DND-41 (cell line): ENCODE measurements at regions not wholly inside any gene's neighbourhood (a gene's known extent, or its start where the extent isn't known, plus 50 kb on each side); places are given as distances from the start of the nearest gene placed in this dataset.
A peak's percentile ranks its signal among the peaks of the same experiment; 100 is the strongest.

ENCODE experiments used
- ATAC-seq: fragments of 200-7000 bp; cut with Tn5 transposase; 3 replicates; pipeline ENCODE4 v1.9.1; 2021; ENCODE audit warnings: low read depth; ENCODE audit not compliant: insufficient read depth
- DNase-seq: peaks from one replicate; pipeline ENCODE4 v3.0.0-alpha.2; 2020
- H2AFZ ChIP-seq: 2 replicates; pipeline ENCODE4 v1.6.0; 2012; ENCODE audit warnings: low read depth, low read length
- H3K27ac ChIP-seq: 2 replicates; pipeline ENCODE4 v1.5.1; 2012; ENCODE audit warnings: low read length, inconsistent platforms
- H3K27me3 ChIP-seq: fragments of 200-600 bp; sonication (generic); 2 replicates; pipeline ENCODE4 v1.6.0; 2012; ENCODE audit warnings: low read length, mild to moderate bottlenecking, inconsistent platforms; ENCODE audit not compliant: insufficient read depth, poor library complexity
- H3K36me3 ChIP-seq: 2 replicates; pipeline ENCODE4 v1.5.1; 2012; ENCODE audit warnings: low read length, inconsistent platforms; ENCODE audit not compliant: insufficient read depth
- H3K4me1 ChIP-seq: 2 replicates; pipeline ENCODE4 v1.5.1; 2012; ENCODE audit warnings: mild to moderate bottlenecking, low read length; ENCODE audit not compliant: insufficient read depth
- H3K4me2 ChIP-seq: 2 replicates; pipeline ENCODE4 v1.6.0; 2012; ENCODE audit warnings: mild to moderate bottlenecking, moderate library complexity, low read length, inconsistent platforms; ENCODE audit not compliant: insufficient read depth
- H3K4me3 ChIP-seq, 2 experiments: fragments of 200-600 bp in 1 of 2; shearing (Covaris generic) in 1 of 2; 2 replicates each; pipeline ENCODE4 v1.5.1; 2012 to 2016; ENCODE audit warnings: inconsistent platforms in 2 of 2, low read length in 2 of 2, mild to moderate bottlenecking in 2 of 2, low read depth in 1 of 2, moderate library complexity in 1 of 2
- H3K79me2 ChIP-seq: 2 replicates; pipeline ENCODE4 v1.6.0; 2012; ENCODE audit warnings: low read length, inconsistent platforms; ENCODE audit not compliant: insufficient read depth
- H3K9ac ChIP-seq: 2 replicates; pipeline ENCODE4 v1.6.0; 2012; ENCODE audit warnings: low read depth, mild to moderate bottlenecking, inconsistent platforms, low read length, moderate library complexity
- H3K9me3 ChIP-seq: 2 replicates; pipeline ENCODE4 v1.5.1; 2012; ENCODE audit warnings: low read length, moderate library complexity, mild to moderate bottlenecking, inconsistent platforms; ENCODE audit not compliant: insufficient read depth, severe bottlenecking
- H4K20me1 ChIP-seq: 2 replicates; pipeline ENCODE4 v1.6.0; 2012; ENCODE audit warnings: low read length; ENCODE audit not compliant: insufficient read depth
- EZH2 ChIP-seq: IDR thresholded peaks from 3 replicates; pipeline ENCODE4 v1.6.1; 2012; ENCODE audit warnings: borderline replicate concordance, low read depth, mild to moderate bottlenecking, moderate library complexity, low read length, inconsistent platforms; ENCODE audit not compliant: severe bottlenecking
- TF ChIP-seq, protein P1 (sequence below): IDR thresholded peaks from 2 replicates; pipeline ENCODE4 v1.5.1; 2012; ENCODE audit warnings: borderline replicate concordance, low read length, moderate library complexity, mild to moderate bottlenecking; ENCODE audit not compliant: poor library complexity, severe bottlenecking; ENCODE audit errors: extremely low read depth

DNA sequence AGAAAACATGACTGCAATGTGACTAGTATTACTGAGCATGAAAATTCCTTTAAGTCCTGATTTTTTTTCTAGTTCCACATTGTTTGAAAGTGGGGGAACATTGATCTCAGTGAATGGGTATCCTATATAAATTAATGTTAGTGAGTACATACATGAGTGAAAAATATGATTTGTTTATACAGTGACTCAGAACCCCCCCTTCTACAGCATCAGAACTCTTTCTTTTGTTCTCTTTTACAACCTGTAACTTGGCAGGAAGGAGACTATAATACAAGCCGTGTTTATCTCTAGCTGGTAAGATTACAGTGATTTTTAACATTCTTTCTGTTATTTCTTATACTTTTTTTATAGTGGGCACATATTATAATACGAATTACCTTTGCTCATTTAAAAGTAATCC lies 384.7 kb downstream of the PDCD6IP start:
- no peaks in the 10 kb centered on the region for H3K79me2 ChIP-seq
- H3K4me1 ChIP-seq = peaks cover 24% of the 10 kb centered on the region
- H3K9ac ChIP-seq = no peak overlapping the region
- TF ChIP-seq, protein P1, sequence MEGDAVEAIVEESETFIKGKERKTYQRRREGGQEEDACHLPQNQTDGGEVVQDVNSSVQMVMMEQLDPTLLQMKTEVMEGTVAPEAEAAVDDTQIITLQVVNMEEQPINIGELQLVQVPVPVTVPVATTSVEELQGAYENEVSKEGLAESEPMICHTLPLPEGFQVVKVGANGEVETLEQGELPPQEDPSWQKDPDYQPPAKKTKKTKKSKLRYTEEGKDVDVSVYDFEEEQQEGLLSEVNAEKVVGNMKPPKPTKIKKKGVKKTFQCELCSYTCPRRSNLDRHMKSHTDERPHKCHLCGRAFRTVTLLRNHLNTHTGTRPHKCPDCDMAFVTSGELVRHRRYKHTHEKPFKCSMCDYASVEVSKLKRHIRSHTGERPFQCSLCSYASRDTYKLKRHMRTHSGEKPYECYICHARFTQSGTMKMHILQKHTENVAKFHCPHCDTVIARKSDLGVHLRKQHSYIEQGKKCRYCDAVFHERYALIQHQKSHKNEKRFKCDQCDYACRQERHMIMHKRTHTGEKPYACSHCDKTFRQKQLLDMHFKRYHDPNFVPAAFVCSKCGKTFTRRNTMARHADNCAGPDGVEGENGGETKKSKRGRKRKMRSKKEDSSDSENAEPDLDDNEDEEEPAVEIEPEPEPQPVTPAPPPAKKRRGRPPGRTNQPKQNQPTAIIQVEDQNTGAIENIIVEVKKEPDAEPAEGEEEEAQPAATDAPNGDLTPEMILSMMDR = no peak
- TF ChIP-seq EZH2 = no peak
- no peak overlapping the region for H3K27ac ChIP-seq
- H3K4me2 ChIP-seq = no peak overlapping the region
- H3K4me3 ChIP-seq = no peak overlapping the region
- ATAC-seq (no peak), DNase-seq (no peak)
- H3K9me3 ChIP-seq = no peaks in the 10 kb centered on the region
- H2AFZ ChIP-seq = no peak overlapping the region
- no peaks in the 10 kb centered on the region for H4K20me1 ChIP-seq
- H3K27me3 ChIP-seq = no peaks in the 10 kb centered on the region
- H3K36me3 ChIP-seq = no peaks in the 10 kb centered on the region

DNA sequence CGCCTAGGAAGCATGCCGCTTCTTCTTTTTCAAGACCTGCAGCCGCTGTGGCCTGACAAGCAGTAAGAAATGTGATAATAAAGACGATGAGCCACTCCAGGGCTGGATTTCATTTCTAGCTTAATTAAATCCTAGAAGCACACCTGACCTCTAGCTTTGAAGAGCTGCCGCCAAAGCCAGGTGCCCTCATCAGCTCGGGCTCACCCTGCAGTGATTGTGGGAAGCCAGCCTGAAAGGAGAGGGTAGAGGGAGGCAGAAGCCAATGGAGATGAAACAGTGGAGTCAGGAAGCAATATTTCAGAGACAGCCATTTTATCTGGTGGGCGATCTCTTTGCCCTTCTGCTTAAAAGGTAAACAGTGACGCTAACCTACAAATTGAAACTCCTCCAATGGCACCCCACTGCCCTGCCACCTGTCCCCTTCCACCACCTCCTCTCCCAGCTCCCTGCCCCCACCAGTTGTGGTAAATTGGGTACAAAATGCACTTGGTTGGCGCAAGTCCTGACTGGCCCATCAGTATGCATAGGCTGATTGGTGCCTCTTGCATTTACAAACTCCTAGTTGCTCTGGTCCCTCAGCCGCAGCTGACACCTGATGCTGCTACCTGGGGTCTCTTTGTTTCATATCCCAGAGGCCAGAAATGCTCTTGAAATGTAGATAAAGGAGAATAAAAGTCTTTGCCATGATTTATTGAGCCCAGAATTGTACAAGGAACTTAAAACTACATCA lies 385.3 kb downstream of the PDCD6IP start:
- Histone ChIP-seq H3K4me2 (no peak overlapping the region), H3K9ac (no peak overlapping the region), H3K27me3 (no peaks in the 10 kb centered on the region), H3K79me2 (no peaks in the 10 kb centered on the region), H3K9me3 (no peaks in the 10 kb centered on the region), H3K4me3 (no peak overlapping the region), H2AFZ (no peak overlapping the region; the same call in 1 of the 2 replicates), H4K20me1 (no peaks in the 10 kb centered on the region), H3K4me1 (peaks cover 24% of the 10 kb centered on the region), H3K27ac (0 out of 2 replicates have a peak overlapping the region, but pooled peaks have one; percentile 15), H3K36me3 (no peaks in the 10 kb centered on the region)
- no peak for TF ChIP-seq EZH2
- TF ChIP-seq, protein P1 = no peak
- DNase-seq = peak; percentile 16
- peak; percentile 49; the same call in 1 of the 3 replicates for ATAC-seq

DNA sequence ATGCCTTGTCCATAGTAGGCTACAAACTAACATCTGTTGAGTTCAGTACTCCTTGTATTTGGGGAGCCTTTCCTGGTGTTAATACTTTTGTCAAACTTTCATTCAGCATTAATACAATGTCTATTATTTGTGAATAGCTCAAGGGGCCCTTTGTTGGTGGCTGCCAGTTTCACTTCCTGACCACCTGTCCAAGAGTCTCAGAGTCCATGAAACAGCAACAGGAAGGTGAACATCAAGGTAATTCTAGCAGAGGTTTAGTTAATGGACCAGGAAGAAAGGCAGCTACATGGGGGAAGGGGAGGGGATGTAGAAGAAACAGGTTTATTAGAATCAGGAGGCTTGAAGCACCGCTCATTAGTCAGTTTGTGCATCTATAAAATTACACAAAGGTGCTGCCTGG lies 386.9 kb downstream of the PDCD6IP start:
- H3K27me3 ChIP-seq = no peaks in the 10 kb centered on the region
- ATAC-seq (no peak), DNase-seq (no peak)
- H3K4me2 ChIP-seq = no peak overlapping the region
- no peaks in the 10 kb centered on the region for H3K9me3 ChIP-seq
- no peak for TF ChIP-seq EZH2
- TF ChIP-seq, protein P1 = no peak
- H3K4me3 ChIP-seq = no peak overlapping the region
- H3K27ac ChIP-seq = peak overlapping the region; percentile 4; the same call in 1 of the 2 replicates
- peaks cover 24% of the 10 kb centered on the region for H3K4me1 ChIP-seq
- no peaks in the 10 kb centered on the region for H4K20me1 ChIP-seq
- no peak overlapping the region for H3K9ac ChIP-seq
- H3K36me3 ChIP-seq = no peaks in the 10 kb centered on the region
- no peaks in the 10 kb centered on the region for H3K79me2 ChIP-seq
- no peak overlapping the region for H2AFZ ChIP-seq
